ENCODE measurements at regions not wholly inside any gene's neighbourhood (a gene's known extent, or its start where the extent isn't known, plus 50 kb on each side); places are given as distances from the start of the nearest gene placed in this dataset.

DNA sequence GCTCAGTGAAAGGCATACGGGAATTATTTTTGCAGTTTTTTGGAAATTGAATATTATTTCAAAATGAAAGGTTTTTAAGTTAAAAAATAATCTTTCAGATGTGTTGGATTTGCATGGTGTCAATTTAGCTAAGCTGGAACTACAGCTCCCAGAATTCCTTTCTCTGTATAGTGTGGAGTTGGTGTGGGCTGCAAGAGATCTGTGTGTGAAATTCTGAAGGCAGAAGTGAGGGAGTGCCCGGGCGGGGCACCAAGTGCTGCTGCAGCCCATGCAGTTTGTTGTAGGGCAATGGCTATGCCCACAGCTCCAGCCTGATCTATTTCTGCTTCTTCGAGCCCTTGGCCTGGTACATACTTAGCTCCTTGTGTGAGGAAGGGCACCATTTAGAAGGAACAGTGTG lies 60.5 kb upstream of the CSF1 start:
- TF ChIP-seq, protein P1, sequence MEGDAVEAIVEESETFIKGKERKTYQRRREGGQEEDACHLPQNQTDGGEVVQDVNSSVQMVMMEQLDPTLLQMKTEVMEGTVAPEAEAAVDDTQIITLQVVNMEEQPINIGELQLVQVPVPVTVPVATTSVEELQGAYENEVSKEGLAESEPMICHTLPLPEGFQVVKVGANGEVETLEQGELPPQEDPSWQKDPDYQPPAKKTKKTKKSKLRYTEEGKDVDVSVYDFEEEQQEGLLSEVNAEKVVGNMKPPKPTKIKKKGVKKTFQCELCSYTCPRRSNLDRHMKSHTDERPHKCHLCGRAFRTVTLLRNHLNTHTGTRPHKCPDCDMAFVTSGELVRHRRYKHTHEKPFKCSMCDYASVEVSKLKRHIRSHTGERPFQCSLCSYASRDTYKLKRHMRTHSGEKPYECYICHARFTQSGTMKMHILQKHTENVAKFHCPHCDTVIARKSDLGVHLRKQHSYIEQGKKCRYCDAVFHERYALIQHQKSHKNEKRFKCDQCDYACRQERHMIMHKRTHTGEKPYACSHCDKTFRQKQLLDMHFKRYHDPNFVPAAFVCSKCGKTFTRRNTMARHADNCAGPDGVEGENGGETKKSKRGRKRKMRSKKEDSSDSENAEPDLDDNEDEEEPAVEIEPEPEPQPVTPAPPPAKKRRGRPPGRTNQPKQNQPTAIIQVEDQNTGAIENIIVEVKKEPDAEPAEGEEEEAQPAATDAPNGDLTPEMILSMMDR (conservative IDR thresholded peaks at IDR 0.05; ENCODE audit: low read length) = no peak
- TF ChIP-seq EZH2phosphoT487 (IDR thresholded peaks at IDR 0.05; ENCODE audit: borderline replicate concordance, low read depth, low read length) = no peak

Measured in OCI-LY7 (cell line).